Activated CD4-positive, alpha-beta T cell treated with anti-CD3 and anti-CD28 coated beads, Interleukin-2, Interleukin-4, amounts not matched to agents 100 ng/mL and 50 ng/mL, durations not matched to agents 16 hours and 8 hours (primary cell): ENCODE measurements at regions not wholly inside any gene's neighbourhood (a gene's known extent, or its start where the extent isn't known, plus 50 kb on each side); places are given as distances from the start of the nearest gene placed in this dataset.

ENCODE experiments used
- DNase-seq: peaks from one replicate; pipeline ENCODE4 v3.0.0-alpha.2; 2020; ENCODE audit warnings: low spot score

DNA sequence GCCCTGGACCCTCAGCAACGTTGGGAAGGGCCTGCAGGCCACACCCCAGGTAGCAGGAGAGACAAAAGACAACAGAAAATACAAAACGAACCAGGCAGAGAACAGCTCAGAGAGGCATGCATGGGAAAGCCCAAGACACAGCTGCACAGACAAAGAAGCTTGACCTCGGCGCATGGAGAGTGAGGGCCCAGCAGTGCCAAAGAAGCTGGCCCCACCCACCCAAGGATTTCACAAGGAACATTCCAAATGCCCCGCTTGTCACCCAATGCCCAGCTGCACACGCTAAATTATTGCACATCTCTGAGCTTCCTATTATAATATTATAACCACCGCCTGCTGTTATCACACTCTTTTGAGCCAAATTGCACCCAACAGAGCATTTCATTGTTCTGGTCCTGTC, 147.7 kb upstream of the TBL1X start:
- no peak for DNase-seq

DNA sequence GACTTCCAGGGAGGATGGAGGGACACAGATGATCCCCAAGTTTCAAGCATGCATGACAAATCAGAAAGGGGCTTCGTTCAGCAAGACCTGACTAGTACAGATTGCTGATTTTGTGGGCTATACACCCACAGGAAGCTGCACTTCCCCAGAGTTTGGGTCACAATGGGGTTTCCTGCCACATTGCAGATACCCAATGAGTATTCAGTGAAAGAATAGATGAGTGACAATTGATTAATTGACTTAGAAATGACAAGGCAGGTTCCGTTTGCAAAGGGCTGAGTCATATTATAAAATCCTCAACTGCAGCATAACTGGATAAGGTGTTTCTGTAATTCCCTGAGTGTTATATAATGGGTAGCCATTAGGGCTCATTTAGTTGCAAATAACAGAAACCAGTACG, 146.6 kb upstream of the TBL1X start:
- peak; percentile 60 for DNase-seq

DNA sequence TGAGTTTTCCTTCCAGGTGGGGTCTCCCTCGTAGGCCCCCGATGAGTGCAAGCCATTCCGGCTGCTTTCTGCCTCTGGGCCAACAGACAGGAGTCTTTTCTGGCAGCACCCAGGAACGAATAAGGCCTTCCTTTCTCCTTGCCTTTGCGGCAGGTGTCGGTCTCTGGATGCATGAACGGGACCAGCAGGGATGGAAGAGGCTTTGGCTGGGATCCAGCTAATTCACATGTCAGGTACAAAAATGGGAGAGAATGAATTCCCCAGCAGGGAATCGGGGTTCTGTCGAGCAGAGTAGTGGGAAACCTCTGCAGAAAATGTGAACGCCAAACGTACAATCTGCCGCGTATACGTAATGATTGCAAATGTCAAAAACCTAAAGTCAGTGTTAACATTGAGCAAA, 146.1 kb upstream of the TBL1X start:
- no peak for DNase-seq

DNA sequence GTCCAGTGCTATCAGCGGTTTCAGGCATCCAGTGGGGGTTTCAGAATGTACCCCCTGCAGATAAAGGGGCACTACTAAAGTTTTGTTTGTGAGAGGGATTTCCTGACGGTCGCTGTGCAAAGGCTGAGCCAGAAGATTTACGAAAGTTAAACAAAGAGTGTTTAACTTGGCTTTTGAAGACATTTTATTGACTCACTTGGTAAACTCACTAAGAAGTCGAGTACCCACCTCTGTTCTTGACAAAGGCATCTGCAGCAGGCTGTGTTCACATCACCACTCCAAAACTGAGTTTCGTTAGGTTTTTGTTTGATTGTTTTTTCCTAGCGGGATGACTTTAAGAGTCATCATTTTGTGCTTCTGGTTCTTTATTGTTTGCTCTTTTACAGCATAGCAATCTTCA, 143.9 kb upstream of the TBL1X start:
- no peak for DNase-seq

DNA sequence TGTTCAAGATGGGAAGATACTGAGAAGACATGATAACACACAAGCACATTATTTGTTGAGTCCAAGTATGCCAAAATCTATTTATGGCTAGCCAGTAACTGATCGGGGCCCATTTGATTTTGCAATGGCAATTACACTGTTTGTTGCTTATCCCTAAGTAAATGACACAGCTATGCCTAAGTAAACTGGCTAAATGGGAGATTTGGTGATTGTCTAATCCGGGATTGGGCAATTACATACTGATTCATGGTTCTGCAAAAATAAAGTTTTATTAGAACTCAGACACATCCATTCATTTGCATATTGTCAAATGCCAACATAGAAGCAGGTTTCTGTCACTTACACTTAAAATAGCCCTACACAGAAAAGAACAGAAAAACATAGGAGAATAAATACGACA, 140.2 kb upstream of the TBL1X start:
- DNase-seq, result no peak

DNA sequence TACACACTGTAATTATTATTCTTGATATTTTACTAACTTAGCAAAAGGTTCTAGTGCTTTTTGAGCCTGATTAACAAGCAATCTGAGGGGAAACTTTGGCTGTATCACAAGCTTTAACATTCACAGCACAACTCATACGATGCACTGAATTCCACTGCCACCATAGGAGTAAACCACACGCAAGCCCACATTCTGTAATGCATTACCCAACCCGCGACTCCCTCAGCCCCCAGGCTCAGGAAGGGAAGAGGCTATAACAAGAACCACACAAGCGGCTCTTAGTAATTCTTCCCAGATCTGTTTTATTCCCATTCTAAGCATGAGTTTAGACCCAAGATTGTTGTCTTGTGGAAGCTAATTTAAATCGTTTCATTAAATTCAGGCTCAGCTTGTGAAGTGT, 138.5 kb upstream of the TBL1X start:
- no peak for DNase-seq

DNA sequence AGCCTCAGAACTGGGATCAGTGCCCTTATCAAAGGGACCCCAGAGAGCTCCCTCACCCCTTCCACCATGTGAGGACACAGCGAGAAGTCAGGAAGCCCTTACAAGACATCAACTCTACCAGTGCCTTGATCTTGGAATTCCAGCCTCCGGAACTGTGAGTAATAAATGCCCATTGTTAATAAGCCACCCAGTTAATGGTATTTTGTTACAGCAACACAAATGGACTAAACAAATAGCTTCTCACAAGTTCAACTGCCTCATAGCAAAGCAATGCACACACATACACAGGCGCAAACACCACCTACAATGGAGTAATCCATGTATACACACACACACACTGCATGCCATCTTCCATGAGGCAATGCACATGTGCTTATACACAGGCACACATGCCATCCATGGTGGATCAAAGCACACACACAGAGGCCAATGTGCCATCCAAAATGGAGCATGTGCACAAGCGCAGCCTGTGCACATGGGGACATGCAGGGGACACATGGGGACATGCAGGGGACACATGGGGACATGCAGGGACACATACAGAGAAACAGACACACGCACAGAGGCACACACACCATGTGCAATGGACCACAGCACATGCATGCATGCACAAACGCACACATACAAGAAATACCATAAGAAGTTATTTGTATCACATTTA, 137.6 kb upstream of the TBL1X start:
- DNase-seq, result no peak

DNA sequence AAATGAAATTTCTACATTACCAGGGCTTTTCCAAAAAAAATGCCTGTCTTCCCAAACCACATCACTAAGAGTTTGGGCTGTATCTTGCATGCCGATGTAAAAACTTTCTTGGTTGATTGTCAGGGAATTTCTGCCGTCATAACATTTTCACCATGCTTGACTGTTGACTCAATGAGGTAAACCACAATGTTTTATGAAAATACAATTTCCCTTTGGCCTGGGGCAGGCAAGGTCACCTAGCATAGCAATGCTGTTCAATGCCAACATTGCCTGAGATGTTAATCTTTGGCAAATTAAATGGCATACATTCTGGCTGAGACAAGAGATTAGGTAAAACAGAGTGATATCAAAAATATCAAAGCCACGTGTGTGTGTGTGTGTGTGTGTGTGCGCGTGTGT, 137.1 kb upstream of the TBL1X start:
- DNase-seq, result no peak

DNA sequence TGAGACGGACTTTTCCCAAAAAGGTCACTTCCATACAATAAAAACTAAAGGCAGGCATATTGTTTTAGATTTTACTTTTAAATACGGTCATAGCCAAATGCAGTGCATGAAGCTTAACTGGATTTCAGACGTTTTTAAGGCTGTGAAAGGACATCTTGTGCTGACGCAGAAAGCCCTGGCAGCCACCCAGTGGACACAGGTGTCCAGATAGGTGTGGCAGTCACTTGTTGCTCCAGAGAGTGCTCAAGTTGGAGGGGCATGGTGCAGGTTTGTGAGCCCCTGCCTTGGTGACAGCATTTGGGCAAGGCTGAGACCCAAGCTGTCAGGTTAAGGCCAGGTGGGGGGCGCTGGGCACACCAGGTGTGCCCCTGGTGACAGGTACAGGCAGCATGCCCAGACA, 135.8 kb upstream of the TBL1X start:
- DNase-seq, result no peak

DNA sequence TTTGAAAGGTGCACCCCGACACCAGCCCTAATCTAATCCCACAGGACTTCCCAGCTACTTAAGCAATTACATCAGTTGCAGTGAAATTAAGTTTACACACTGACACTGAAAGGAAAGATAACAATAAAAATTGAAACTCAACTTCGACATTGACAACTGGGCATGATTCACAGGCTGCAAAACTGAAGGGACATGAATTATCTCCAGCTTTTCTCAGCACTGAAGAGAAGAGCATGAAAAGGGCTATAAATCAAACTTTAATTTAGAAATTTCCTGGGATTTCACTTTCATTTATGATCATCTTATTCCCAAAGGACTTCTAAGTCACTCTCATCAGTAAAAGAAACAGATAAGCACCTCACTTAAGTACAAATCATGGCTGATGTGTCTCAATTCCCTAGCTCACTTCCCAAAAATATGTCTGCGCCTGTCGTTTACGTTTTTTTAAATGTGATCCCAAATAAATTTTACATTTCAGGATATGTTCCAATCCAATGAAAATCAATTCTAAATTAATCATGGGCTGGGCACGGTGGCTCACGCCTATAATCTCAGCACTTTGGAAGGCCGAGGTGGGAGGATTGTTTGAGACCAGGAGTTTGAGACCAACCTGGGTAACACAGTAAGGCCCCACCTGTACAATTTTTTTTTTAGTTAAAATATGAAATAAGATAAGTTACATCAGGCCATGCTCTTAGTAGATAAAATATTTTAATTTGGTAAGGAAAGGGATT, 134.4 kb upstream of the TBL1X start:
- no peak for DNase-seq

DNA sequence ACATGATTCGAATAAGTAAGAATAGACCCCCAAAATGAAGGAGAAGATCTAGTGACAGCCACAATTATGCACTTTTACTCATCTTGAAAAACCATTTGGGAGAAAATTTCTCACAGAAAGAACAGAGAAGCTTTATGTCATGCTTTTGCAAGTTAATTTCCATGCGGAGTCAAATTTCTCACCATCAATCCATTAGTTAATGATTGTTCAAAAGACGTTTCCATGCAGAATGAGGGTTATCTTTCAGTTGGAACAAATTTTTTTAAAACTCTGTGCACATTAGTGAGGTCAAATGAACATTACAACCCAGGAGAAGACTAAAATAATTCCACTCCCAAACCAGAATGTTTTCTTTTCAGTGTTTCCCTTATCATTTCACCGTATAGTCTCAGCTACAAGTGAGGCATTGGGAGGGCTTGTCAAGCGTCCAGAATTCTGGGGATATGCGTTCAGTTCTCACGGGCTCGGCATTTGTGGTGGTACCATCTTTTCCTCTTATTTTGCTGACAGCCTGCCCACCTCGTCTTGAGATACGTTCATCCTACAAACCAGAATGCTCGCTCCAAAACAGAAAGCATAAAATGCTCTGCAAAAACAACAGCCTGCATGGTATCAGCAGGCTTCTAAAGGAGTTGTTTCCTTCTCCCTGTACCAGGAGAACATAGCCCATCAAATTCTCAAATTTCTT, 130.8 kb upstream of the TBL1X start:
- DNase-seq, result no peak

DNA sequence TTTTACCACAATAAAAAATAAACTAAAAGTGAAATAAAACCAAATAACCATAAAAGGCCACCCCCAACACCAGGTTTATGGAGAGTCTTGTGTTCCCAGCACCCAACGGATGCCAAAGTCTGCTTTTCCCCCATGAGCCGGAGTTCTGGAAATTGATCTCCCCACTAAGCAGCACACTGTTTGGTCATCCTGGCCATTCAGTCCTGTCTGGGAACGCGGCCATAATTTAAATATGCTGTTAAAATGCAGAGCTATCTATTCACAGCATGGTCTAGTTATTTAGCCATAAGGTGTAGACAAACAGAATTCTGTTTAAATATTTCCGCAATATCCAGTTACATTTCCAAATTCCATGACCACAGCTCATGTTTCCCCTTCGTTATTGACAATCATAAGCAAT, 129.6 kb upstream of the TBL1X start:
- no peak for DNase-seq

DNA sequence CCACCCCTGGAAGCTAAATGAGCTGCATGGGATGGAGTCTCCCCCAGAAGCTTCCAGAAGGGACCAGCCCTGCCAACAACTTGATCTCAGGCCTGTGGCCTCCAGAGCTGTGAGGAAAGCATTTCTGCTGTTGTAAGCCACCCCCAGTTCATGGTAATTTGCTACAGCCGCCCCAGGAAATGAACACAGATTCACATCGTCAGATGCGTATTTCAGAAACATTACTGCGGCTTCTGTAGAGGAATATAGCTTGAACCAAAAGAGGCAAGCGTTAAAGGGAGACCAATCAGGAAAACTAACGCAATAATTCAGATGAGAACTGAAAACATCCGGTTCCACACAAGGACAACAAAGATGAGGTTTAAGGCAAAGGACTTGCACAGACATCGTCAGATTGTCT, 128.4 kb upstream of the TBL1X start:
- DNase-seq, result peak; percentile 25

DNA sequence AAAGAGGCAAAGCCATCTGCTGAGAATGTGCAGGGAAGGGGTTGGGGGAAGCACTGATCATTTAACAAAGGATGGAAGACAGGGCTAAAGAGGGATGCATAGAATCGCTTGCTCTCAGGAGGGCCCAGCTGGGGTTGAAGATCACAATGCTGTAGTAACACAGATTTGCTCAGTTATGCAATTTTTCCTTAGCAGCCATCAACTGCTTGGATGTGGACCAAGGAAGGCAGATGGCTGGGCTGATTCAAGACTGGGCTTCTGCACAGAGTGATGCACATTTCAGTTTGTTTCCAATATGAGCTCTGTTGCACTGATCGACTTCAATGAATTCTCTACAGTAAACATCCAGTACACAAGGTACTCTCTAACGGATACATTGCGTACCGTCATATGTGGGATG, 127.8 kb upstream of the TBL1X start:
- no peak for DNase-seq

DNA sequence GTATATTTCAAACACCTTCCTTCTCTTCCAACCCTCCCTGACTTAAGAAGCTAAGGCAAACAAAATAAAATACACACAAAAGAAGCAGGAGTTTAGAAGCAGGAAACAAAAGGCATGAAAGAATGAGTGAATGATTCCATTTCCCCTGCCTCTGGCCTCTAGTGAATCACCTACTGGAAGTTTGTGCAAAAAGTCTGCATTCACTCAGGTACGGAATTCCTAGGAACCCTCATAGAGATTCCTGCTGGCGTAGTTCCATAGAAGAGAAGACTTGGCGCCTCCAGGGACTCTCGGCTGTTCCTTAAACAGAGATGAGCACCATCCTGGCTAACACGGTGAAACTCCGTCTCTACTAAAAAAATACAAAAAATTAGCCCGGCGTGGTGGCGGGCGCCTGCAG, 125.9 kb upstream of the TBL1X start:
- no peak for DNase-seq

DNA sequence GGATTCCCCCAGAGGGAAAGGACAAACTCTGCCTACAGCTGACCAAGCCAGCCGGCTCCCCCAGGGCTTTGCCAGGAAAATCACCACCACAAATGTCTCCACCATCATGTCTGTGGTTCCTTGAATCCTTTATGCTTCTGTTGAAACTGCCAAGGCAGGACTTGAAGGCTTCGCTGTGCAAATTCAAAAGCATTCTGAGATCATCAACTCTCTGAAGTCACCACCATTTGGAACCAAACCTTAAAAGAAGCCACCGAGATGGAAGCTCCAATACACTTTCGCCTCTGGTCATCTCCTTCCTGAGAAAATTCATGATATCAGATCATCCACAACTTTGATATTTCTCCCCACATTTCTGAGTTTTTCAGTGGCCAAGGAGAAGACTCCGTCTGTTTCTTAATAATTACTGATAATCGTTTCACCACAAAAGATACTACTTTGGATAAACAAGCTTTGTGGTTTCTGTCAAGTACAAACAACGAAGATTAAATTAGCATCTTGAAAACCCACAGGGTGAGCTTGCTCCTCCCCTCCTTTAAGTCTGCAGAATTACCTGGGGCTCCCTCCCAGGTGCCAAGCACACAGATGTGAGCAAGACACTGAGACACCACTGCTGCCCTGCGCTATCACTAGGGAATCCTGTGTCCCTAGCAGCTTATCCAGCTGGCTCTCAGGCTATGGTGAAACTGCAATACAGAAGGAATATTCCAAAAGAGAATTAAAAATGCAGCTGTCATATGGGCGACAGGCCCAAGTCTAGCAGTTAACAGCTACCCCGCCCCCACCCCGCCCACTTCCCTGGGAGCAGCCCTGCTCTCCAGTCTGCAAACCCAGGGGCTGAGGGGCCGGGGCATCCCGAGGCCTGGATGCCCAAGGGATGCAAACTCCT, 125.0 kb upstream of the TBL1X start:
- DNase-seq, result no peak

DNA sequence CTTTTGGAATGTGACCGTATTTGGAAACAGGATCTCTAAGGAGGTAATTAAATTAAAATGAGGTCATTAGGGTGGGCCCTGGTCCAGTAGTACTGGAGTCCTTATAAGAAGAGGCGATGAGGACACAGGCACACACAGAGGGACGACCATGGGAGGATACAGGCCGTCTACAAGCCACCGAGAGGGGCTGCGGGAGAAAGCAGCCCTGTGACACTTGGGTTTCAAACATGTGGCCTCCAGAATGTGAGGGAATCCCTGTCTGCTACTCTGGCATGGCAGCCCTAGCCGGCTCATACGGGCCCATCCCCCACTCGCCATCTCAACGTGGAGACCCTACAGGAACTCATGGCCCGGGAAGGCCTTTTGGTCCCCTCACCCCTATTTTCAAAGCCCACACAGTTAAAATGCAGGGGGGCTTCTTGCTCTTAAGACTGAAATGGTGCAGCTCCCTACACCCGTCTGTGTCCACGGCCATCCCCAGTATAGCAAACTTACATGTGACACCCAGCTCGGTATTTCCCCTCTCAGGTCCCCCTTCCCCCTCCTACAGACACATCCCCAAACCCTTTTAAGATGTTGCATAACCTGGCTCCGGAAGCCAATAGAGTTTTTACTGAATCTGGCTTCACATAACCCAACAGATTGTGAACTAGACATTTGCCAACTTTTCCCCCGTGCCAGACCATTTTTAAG, 124.1 kb upstream of the TBL1X start:
- peak; percentile 50 for DNase-seq

DNA sequence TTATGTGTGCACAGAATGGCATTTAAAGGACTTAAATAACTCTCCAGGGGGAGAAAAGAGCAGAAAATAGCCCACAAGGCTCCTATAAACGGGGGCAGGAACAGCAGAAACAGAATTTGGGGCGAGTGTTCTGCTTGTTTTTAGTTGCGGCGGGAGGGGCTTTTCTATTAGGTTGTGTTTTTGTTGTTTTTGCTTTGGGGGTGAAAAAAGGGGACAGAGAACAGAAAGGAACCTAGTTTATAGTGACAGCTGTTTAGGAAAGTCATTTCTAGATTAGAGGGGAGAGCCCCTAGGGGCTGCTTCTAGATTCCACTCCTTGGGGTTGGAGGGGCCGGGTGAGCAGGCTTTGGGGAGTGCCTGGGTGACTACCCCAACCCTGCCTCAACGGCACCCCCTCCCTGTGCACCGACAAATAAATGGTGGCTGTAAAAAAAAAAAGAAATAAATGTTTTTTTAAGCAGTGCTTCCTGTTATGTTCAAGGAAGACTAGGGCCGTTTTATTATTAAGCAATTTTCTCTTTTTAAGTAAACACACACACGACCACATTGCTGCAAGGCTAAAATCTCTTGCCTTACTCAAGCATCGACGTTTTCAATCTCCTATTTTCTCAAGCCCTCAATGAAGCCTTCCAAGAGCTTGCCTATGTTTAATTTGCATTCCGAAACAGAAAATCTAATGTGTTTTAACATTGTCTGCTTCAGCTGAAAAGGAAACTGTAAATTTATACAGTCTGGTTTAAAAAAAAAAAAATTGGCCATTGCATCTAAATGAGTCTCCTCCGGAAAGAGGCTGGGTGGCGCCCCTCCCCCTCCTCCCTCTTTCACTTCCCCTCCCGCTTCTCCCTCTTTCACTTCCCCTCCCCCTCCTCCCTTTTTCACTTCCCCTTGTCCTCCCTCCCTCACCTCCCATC, 123.3 kb upstream of the TBL1X start:
- peak; percentile 71 for DNase-seq

DNA sequence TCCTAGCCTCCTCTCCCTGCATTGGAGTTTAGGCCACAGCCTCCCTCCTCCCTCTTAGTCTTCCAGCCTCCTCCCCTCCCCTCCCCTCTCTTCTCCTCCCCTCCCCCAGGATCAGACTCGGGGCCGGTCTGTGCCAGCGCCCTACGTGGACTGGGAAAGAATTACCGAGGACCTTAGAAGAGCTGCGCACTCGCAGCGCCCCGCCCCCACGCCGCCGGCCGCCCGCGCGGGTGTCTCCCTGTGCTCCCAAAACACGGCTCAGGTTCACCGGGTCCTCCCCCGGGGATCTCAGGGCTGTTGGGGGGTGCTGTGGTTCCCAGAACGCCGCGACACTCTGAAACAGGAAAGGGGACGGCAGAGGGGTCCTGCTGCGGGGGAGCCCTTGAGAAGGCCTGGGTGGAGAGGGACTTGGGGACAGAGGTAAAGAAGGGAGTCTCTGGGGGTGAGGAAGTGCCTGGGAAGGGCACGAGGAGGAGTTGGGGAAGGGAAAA, 122.3 kb upstream of the TBL1X start:
- peak; percentile 62 for DNase-seq

DNA sequence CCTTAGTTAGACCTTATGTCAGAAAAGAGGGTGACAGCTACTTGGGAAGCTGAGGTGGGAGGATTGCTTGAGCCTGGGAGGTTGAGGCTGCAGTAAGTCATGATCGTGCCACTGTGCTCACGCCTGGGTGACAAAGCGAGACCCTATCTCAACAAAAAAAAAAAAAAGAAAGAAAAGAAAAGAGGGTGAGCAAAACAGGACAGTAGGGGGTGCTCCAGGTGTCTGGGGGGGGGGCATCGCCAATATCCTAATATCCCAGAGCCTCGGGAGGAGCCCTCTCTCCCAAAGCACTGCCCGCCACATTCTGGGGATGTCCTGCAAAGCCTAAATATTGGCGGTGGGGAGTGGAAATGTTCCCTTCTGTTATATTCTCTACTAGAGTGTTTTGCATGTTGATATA, 120.9 kb upstream of the TBL1X start:
- no peak for DNase-seq

DNA sequence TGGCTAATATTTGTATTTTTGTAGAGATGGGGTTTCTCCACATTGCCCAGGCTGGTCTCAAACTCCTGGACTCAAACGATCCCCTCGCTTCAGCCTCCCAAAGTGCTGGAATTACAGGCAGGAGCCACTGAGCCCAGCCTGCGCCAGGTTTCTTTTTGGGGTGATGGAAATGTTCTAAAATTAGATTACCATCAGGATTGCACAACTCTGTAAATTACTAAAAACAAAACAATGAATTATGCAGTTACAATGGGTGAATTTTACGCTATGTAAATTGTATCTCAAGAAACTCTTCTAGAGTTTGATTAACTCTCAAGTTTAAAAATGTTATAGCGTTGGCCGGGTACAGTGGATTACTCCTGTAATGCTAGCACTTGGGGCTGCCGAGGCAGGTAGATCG, 118.9 kb upstream of the TBL1X start:
- no peak for DNase-seq
